DND-41 (cell line): ENCODE measurements at regions not wholly inside any gene's neighbourhood (a gene's known extent, or its start where the extent isn't known, plus 50 kb on each side); places are given as distances from the start of the nearest gene placed in this dataset.

Experiments used
- ATAC-seq: fragments of 200-7000 bp; cut with Tn5 transposase; 3 replicates; pipeline ENCODE4 v1.9.1; 2021; ENCODE audit warnings: low read depth; ENCODE audit not compliant: insufficient read depth
- DNase-seq: peaks from one replicate; pipeline ENCODE4 v3.0.0-alpha.2; 2020
- H2AFZ ChIP-seq: 2 replicates; pipeline ENCODE4 v1.6.0; 2012; ENCODE audit warnings: low read depth, low read length
- H3K27ac ChIP-seq: 2 replicates; pipeline ENCODE4 v1.5.1; 2012; ENCODE audit warnings: low read length, inconsistent platforms
- H3K27me3 ChIP-seq: fragments of 200-600 bp; sonication (generic); 2 replicates; pipeline ENCODE4 v1.6.0; 2012; ENCODE audit warnings: low read length, mild to moderate bottlenecking, inconsistent platforms; ENCODE audit not compliant: insufficient read depth, poor library complexity
- H3K36me3 ChIP-seq: 2 replicates; pipeline ENCODE4 v1.5.1; 2012; ENCODE audit warnings: low read length, inconsistent platforms; ENCODE audit not compliant: insufficient read depth
- H3K4me1 ChIP-seq: 2 replicates; pipeline ENCODE4 v1.5.1; 2012; ENCODE audit warnings: mild to moderate bottlenecking, low read length; ENCODE audit not compliant: insufficient read depth
- H3K4me2 ChIP-seq: 2 replicates; pipeline ENCODE4 v1.6.0; 2012; ENCODE audit warnings: mild to moderate bottlenecking, moderate library complexity, low read length, inconsistent platforms; ENCODE audit not compliant: insufficient read depth
- H3K4me3 ChIP-seq, 2 experiments: fragments of 200-600 bp in 1 of 2; shearing (Covaris generic) in 1 of 2; 2 replicates each; pipeline ENCODE4 v1.5.1; 2012 to 2016; ENCODE audit warnings: inconsistent platforms in 2 of 2, low read length in 2 of 2, mild to moderate bottlenecking in 2 of 2, low read depth in 1 of 2, moderate library complexity in 1 of 2
- H3K79me2 ChIP-seq: 2 replicates; pipeline ENCODE4 v1.6.0; 2012; ENCODE audit warnings: low read length, inconsistent platforms; ENCODE audit not compliant: insufficient read depth
- H3K9ac ChIP-seq: 2 replicates; pipeline ENCODE4 v1.6.0; 2012; ENCODE audit warnings: low read depth, mild to moderate bottlenecking, inconsistent platforms, low read length, moderate library complexity
- H3K9me3 ChIP-seq: 2 replicates; pipeline ENCODE4 v1.5.1; 2012; ENCODE audit warnings: low read length, moderate library complexity, mild to moderate bottlenecking, inconsistent platforms; ENCODE audit not compliant: insufficient read depth, severe bottlenecking
- H4K20me1 ChIP-seq: 2 replicates; pipeline ENCODE4 v1.6.0; 2012; ENCODE audit warnings: low read length; ENCODE audit not compliant: insufficient read depth
- CTCF ChIP-seq: IDR thresholded peaks from 2 replicates; pipeline ENCODE4 v1.5.1; 2012; ENCODE audit warnings: borderline replicate concordance, low read length, moderate library complexity, mild to moderate bottlenecking; ENCODE audit not compliant: poor library complexity, severe bottlenecking; ENCODE audit errors: extremely low read depth
- EZH2 ChIP-seq: IDR thresholded peaks from 3 replicates; pipeline ENCODE4 v1.6.1; 2012; ENCODE audit warnings: borderline replicate concordance, low read depth, mild to moderate bottlenecking, moderate library complexity, low read length, inconsistent platforms; ENCODE audit not compliant: severe bottlenecking

- H3K9ac ChIP-seq: no peak overlapping the region
- no peaks in the 10 kb centered on the region for H3K27me3 ChIP-seq
- ATAC-seq: peak; percentile 81
- no peaks in the 10 kb centered on the region for H3K79me2 ChIP-seq
- H4K20me1 ChIP-seq: no peaks in the 10 kb centered on the region
- peak; percentile 54 for DNase-seq
- no peaks in the 10 kb centered on the region for H3K9me3 ChIP-seq
- TF ChIP-seq CTCF (no peak), EZH2 (no peak)
- peak overlapping the region; percentile 34; the same call in 1 of the 2 replicates for H2AFZ ChIP-seq
- H3K4me3 ChIP-seq: no peak overlapping the region
- no peaks in the 10 kb centered on the region for H3K36me3 ChIP-seq
- H3K27ac ChIP-seq: 0 out of 2 replicates have a peak overlapping the region, but pooled peaks have one; percentile 1
- peak overlapping the region; percentile 4; the same call in 1 of the 2 replicates for H3K4me2 ChIP-seq
- peaks cover 10% of the 10 kb centered on the region for H3K4me1 ChIP-seq
These were observed 97.1 kb upstream of the SPATA13 start for GRCh38 chr13:24063281-24063877.

GRCh38 chr13:24064371-24064770, 96.1 kb upstream of the SPATA13 start:
- Histone ChIP-seq H3K4me3 (no peak overlapping the region), H3K4me1 (peaks cover 10% of the 10 kb centered on the region), H3K27me3 (no peaks in the 10 kb centered on the region), H3K79me2 (no peaks in the 10 kb centered on the region), H4K20me1 (no peaks in the 10 kb centered on the region), H3K27ac (no peak overlapping the region), H2AFZ (0 out of 2 replicates have a peak overlapping the region, but pooled peaks have one; percentile 34), H3K4me2 (no peak overlapping the region), H3K9ac (no peak overlapping the region), H3K9me3 (no peaks in the 10 kb centered on the region), H3K36me3 (no peaks in the 10 kb centered on the region)
- ATAC-seq: no peak
- TF ChIP-seq CTCF: no peak
- TF ChIP-seq EZH2: no peak
- no peak for DNase-seq

- DNase-seq: no peak
- Histone ChIP-seq H4K20me1 (no peaks in the 10 kb centered on the region), H3K27me3 (no peaks in the 10 kb centered on the region), H3K36me3 (no peaks in the 10 kb centered on the region), H2AFZ (no peak overlapping the region), H3K4me3 (no peak overlapping the region), H3K79me2 (no peaks in the 10 kb centered on the region), H3K9me3 (no peaks in the 10 kb centered on the region), H3K27ac (no peak overlapping the region), H3K9ac (no peak overlapping the region), H3K4me1 (peaks cover 10% of the 10 kb centered on the region), H3K4me2 (no peak overlapping the region)
- peak; percentile 46; the same call in 1 of the 3 replicates for ATAC-seq
- TF ChIP-seq EZH2 (no peak), CTCF (no peak)
These were observed 95.3 kb upstream of the SPATA13 start for GRCh38 chr13:24065176-24065575.
